ENCODE measurements at regions not wholly inside any gene's neighbourhood (a gene's known extent, or its start where the extent isn't known, plus 50 kb on each side); places are given as distances from the start of the nearest gene placed in this dataset.

DNA sequence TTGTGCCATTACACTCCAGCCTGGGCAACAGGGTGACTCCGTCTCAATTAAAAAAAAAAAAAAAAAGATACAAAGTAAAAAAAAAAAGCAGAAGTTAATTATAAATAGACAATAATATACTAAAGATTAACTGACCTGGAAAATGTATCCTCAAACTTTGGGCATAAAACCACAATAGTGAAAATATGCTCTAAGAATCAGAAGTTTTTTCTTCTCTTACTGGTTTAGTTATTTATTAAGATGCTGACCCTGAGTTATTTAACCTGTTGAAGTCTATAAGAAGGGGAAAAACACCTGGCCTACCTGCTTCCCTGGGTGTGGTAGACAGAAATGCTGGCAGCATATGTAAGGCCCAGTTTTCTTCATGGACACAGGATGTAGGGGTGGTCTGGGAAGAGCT lies 133.7 kb upstream of the MLIP start:
- CTCF ChIA-PET, result no interaction called here
- no peaks in the 10 kb centered on the region for H3K36me3 ChIP-seq (ENCODE audit: control insufficient read depth in 1 of 2, insufficient read depth in 2 of 2, low read length in 2 of 2)
- no peak overlapping the region for H3K9ac ChIP-seq (ENCODE audit: low read length)
- H3K27me3 ChIP-seq (ENCODE audit: insufficient read depth, low read length), result no peaks in the 10 kb centered on the region
- peaks cover 0 to 5% of the 10 kb centered on the region in 2 experiments; a peak in 2 of 4 replicates for H3K4me1 ChIP-seq (ENCODE audit: control insufficient read depth in 1 of 2, insufficient read depth in 2 of 2, low read length in 2 of 2)
- no TSS peak for BruUV-seq (replicated peaks)
- POLR2A ChIA-PET, result no interaction called here
- H3K4me2 ChIP-seq (ENCODE audit: low read length), result no peak overlapping the region
- no peaks in the 10 kb centered on the region for H3K9me2 ChIP-seq (ENCODE audit: insufficient read depth)
- H3K79me2 ChIP-seq (ENCODE audit: insufficient read depth, low read length), result no peaks in the 10 kb centered on the region
- no peak for ATAC-seq
- no peak overlapping the region for H3K27ac ChIP-seq (ENCODE audit: low read depth, low read length)
- no peaks in the 10 kb centered on the region for H4K20me1 ChIP-seq (ENCODE audit: insufficient read depth)
- intact Hi-C loops (cut with micrococcal nuclease), result no loop called here
- RAD21 ChIA-PET (ENCODE audit: low non-redundant PET in 1 of 2, low total read pairs in 2 of 2, uncharacterized antibody in 2 of 2, unreplicated experiment in 2 of 2), result interaction anchor here in 1 of 2 experiments (0.6 kb wide), 1 partner anchor 1062 kb away, joined by 7 read pairs; no protein-coding TSS in a partner anchor
- H3K4me3 ChIP-seq (replicated peaks in 1 of 2; ENCODE audit: low read depth in 1 of 2, low read length in 2 of 2), result no peak overlapping the region
- TF ChIP-seq RAD21 (IDR thresholded peaks at IDR 0.05; ENCODE audit: low read depth), result no peak
- H2AFZ ChIP-seq (ENCODE audit: low read depth, low read length, poor library complexity, severe bottlenecking), result no peak overlapping the region
- DNase-seq (ENCODE audit: low read depth, low spot score), result no peak
- H3K9me3 ChIP-seq (ENCODE audit: control insufficient read depth in 1 of 2, insufficient read depth in 1 of 2, low read depth in 1 of 2, low read length in 2 of 2), result no peaks in the 10 kb centered on the region

DNA sequence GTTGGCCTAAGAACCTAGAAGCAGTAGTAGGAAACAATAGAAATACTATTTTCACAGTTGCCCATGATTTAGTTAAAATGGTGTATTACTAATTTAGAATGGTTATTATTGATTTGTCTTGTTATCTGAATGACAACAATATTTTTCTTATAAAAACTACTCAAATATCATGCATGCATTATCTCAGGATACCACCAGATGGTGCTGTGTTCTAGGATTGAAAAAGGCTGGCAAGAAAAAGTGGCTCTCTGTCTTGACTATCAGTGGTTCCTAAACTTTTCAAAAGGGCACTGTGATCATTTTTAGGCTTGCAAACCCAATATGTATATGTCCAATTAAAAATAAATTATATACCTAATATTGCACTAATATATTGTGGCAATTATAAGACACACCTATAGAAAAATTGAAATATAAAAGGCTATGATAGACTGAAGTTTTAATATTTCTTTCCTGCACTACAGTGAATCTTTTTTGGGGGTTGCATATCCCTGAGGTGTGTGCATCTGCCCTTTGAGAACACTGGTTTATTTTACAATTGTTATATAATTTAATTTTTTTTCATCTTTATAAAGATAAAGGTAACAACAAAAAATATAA lies 131.7 kb upstream of the MLIP start:
- RAD21 ChIA-PET (ENCODE audit: low non-redundant PET in 1 of 2, low total read pairs in 2 of 2, uncharacterized antibody in 2 of 2, unreplicated experiment in 2 of 2), result no interaction called here
- intact Hi-C loops (cut with micrococcal nuclease), result loop anchor here (2.0 kb wide), 2 partner anchors 289 to 1261 kb away; no protein-coding TSS in a partner anchor
- Histone ChIP-seq H3K4me3 (replicated peaks in 1 of 2; ENCODE audit: low read depth in 1 of 2, low read length in 2 of 2) (no peak overlapping the region), H3K9me3 (ENCODE audit: control insufficient read depth in 1 of 2, insufficient read depth in 1 of 2, low read depth in 1 of 2, low read length in 2 of 2) (no peaks in the 10 kb centered on the region), H3K4me2 (ENCODE audit: low read length) (no peak overlapping the region), H3K9ac (ENCODE audit: low read length) (no peak overlapping the region), H3K27me3 (ENCODE audit: insufficient read depth, low read length) (no peaks in the 10 kb centered on the region), H3K27ac (ENCODE audit: low read depth, low read length) (no peak overlapping the region), H4K20me1 (ENCODE audit: insufficient read depth) (no peaks in the 10 kb centered on the region), H3K9me2 (ENCODE audit: insufficient read depth) (no peaks in the 10 kb centered on the region), H3K4me1 (ENCODE audit: control insufficient read depth in 1 of 2, insufficient read depth in 2 of 2, low read length in 2 of 2) (peaks cover 7 to 25% of the 10 kb centered on the region in 2 experiments), H3K79me2 (ENCODE audit: insufficient read depth, low read length) (no peaks in the 10 kb centered on the region), H2AFZ (ENCODE audit: low read depth, low read length, poor library complexity, severe bottlenecking) (peak overlapping the region; percentile 56), H3K36me3 (ENCODE audit: control insufficient read depth in 1 of 2, insufficient read depth in 2 of 2, low read length in 2 of 2) (no peaks in the 10 kb centered on the region)
- TF ChIP-seq, protein P1, sequence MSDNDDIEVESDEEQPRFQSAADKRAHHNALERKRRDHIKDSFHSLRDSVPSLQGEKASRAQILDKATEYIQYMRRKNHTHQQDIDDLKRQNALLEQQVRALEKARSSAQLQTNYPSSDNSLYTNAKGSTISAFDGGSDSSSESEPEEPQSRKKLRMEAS (IDR thresholded peaks at IDR 0.05), result no peak
- peak; percentile 81 for TF ChIP-seq RAD21 (IDR thresholded peaks at IDR 0.05; ENCODE audit: low read depth)
- TF ChIP-seq, protein P2, sequence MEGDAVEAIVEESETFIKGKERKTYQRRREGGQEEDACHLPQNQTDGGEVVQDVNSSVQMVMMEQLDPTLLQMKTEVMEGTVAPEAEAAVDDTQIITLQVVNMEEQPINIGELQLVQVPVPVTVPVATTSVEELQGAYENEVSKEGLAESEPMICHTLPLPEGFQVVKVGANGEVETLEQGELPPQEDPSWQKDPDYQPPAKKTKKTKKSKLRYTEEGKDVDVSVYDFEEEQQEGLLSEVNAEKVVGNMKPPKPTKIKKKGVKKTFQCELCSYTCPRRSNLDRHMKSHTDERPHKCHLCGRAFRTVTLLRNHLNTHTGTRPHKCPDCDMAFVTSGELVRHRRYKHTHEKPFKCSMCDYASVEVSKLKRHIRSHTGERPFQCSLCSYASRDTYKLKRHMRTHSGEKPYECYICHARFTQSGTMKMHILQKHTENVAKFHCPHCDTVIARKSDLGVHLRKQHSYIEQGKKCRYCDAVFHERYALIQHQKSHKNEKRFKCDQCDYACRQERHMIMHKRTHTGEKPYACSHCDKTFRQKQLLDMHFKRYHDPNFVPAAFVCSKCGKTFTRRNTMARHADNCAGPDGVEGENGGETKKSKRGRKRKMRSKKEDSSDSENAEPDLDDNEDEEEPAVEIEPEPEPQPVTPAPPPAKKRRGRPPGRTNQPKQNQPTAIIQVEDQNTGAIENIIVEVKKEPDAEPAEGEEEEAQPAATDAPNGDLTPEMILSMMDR (IDR thresholded peaks at IDR 0.05 in 2 of 3, conservative IDR thresholded peaks at IDR 0.05 in 1 of 3; ENCODE audit: borderline replicate concordance in 1 of 3, insufficient read depth in 1 of 3, low read depth in 2 of 3, low read length in 2 of 3), result peak; percentile 66 to 82 (median 75)
- no peak; the same call in 1 of the 2 replicates for ATAC-seq
- CTCF ChIA-PET, result interaction anchor here (0.6 kb wide), 1 partner anchor 54 kb away, joined by 4 read pairs; no protein-coding TSS in a partner anchor
- peak; percentile 46 for DNase-seq (ENCODE audit: low read depth, low spot score)
- BruUV-seq (replicated peaks), result no TSS peak
- POLR2A ChIA-PET, result no interaction called here
